GM21737 (cell line): ENCODE measurements at regions not wholly inside any gene's neighbourhood (a gene's known extent, or its start where the extent isn't known, plus 50 kb on each side); places are given as distances from the start of the nearest gene placed in this dataset.
"Not testable (repeated sequence)": the region's sequence is repeated elsewhere in the genome, so short reads cannot be mapped to it uniquely, and the experiment has no call there.

ENCODE experiments used
- ATAC-seq: cut with Tn5 transposase; IDR thresholded peaks from one replicate; pipeline ENCODE4 v1.9.1; 2021; ENCODE audit warnings: mild to moderate bottlenecking, moderate library complexity; ENCODE audit not compliant: unreplicated experiment

DNA sequence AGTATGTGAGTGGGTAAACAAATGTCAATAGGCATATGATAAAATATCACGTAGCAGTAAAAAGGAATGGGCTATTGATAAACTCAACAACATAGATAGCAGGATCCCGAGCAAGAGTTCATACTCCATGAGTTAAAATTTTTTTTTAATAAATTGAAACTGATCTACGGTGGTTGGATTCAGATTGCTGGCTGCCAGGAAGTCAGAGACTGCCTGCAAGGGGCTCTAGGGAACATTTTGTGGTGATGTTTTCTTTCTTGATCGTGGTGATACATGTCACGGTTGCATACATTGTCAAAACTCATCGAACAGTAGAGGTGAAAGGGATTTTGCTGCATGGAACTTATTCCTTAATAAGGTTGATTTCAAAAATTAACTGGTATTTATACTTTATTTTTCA lies 62.6 kb upstream of the WNT7B start:
- ATAC-seq = no peak

DNA sequence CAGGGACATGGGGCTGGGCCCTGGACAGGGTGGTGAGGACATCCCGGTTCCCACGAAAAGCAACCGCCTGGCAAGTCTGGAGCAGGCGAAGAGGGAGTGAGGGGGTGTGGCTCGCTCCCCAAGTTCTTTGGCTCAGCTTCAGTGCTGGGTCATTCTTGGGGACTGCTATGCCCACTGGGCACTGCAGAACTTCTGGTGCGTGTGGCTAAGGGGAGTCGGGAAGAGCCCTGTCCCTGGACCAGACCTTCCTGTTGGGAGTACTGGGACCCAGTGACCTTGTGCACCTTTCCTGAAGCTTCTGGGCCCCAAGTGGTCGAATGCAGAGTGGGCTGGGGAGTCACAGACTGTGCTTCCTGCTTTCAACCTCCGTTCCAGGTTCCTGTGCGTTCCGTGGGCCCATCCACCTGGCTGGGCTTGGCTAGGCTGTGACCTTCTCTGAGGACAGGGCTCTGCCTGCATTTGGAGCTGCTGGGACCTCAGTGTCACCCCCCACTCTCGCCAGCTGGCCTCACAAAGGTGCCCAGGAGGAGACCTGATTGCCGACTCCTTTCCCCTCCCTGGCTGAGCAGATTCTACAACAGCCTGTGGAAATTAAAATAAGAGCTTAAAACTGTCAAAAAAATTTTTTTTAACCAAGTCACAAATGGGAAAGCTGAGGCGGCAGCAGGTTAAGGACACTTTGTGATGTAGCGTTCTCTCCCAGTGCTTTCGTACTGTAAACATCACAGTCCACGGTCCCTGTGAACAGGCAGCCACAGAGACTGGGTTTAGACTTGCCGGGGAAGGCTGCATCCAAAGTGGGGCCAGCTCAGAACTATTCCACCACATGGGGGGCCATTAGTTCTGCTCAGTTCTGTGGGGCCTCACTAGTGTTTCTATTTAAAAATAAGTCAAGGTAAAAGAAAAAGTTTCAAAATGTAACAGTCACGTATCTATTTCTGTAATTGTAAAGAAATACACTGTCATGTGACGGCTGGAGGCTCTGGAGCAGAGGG lies 63.8 kb upstream of the WNT7B start:
- no peak for ATAC-seq

DNA sequence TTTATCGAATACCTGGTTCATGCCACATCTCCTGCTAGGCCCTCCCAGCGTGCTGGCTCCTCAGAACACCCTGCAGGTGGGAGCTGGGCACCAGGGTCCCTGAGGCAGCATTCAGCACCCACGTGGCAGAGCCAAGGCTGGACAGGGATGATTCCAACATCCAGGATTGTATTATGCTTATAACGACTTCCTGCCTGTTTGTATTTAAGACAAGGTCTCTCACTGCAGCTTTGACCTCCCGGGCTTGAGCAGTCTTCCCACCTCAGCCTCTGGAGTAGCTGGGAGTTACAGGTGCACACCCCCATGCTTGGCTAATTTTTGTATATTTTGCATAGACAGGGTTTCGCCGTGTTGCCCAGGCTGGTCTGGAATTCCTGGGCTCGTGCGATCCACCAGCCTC lies 64.7 kb upstream of the WNT7B start:
- no peak for ATAC-seq

DNA sequence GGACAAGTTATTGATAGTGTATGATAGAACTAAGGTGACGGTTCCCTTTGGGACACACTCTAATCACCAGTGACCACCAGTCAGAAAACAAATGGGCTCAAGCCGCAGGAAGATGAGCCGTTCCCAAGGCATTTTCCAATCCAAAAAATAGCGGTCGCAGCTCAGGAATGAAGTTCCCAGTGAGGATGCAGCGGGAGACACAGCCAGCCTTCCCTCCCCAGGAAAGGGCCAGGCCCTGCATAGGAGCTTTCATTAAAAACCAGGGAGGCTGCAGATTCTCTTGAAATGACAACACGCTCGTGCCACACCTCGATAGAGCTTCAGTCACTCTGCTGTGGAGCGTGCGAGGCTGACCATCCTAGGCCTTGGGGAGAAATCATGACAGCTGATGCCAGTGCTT lies 65.8 kb upstream of the WNT7B start:
- ATAC-seq = no peak

DNA sequence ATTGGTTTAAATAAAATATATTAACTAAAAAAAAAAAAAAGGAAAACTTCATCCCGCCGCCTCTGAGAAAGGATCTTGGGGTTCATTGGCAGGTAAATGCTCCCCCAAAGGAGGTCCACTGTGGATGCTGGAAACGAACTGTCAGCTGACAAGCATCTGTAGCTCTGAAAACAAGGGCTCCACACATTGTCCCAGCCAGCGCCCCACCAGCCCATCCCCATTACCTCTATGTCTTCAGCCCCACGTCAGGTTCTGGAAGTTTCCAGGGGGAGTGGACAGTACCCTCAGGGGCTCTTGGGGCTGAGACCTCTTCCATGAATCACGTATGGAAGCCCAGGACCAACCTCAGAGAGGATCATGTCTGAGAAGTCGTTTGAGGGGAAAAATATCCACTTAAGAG lies 66.4 kb upstream of the WNT7B start:
- no peak for ATAC-seq

DNA sequence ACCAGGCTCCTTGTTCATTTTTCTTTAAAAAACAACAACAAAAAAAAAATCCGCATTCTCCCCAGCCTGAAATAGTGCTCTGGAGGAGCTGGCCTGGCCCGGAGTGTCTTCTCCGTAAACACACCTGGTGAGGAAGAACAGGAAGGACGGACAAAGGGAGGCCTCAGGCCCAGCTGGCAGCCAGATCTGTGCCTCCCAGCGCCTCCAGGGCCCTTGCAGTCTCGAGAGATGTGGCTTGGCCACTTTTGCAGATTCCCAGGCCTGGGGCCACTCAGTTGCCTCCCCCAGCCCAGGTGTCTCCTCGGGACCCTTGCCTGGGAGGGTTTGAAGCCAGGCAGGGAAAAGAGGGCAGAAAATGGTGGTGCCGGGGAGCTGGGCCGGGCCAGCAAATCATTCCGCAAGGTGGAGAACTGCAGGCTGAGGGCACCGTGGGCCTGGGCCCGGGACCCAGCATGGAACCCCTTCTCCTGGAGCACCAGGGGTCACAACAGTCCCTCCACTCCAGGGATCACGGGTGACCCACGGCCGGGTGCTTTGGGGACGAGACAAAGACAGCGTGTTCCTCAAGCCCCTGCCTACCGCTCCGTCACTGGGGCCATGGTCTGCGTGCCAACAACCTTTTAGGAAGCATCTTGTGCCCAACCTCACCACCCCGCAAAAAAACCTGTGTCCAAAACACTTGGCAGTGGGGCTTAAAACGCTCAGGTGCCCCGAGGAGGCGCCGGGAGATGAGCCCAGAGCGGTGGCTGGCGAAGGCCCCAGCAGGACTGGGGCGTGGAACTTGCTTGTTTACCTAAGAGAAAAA lies 67.1 kb upstream of the WNT7B start:
- no peak for ATAC-seq

DNA sequence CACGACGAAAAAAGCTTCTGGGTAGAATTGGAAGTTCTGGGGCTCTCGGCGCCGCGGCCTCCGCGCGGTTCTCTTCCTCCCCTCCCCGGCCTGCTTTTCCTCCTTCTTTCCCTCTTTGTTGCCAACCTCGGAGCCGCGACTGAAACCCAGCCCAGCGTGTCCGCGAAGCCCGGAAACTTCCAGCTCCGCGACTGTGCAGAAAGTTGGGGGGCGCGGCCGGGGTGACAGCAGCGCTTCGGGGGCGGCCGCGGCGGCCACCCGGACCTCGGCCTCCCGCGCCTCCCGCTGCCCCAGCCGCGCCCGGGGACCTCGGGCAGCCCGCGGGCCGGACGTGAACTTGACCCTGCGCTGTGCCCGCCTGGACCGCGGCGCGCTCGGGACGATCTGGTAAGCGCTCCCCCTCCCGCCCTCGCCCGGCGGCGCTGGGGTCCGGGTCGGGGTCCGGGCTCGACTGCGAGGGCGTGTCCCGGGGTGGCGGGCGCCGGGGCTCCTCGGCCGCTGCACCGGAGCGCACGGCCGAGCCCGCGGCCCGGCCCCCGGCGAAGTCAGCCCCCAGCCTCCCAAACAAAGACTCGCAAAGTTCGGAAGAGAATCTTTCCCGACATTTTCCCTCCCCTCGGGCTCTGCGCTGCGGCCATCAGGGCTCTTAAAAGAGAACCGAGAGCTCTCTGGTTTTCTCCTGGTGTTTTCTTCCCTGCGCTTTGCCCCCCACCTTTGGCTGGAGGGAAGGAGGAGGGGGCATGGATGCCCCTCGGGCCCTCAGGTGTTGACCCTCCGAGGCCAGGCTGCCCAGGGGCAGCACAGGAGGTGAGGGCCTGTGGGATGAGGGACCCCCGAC lies 67.9 kb upstream of the WNT7B start:
- no peak for ATAC-seq

DNA sequence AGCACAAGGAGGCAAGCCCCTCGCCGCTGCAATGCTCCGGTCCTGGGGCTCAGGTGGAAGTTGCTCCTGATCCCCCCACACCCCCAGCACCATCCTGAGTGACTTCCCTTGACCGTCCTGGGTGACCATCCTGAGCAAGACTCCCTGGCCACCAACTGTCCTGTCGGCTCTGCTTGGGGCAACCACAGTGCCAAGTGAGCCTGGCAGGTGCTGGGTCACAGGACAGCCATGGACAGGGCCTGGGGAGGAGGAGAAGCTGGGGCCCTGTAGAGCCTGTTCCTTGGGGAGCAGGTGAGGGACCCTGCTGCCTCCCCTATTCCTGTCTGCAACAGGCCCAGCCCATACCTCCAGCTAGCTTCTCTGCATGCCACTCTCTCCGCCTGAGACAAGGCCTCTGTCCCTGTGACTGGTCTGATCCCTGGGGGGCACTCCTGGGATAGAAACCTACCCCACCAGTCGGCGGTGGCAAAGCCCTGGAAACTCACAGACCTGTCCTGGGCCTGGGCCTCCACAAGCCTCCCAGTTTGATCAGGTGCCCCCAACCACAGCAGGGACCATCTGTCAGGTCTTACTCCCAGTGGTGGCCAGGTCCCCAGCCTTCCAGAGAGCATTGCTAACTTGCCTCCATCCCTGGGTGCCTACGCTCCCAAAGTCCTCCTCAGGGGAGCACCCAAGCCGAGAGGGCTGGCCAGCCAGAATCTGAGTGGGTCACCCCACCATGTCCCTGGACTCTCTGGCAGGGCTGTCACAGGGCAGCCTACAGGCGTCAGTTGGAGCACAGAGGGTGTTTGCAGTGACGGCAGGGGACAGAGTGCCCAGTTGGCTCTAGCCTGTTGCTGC lies 68.7 kb upstream of the WNT7B start:
- ATAC-seq = no peak

DNA sequence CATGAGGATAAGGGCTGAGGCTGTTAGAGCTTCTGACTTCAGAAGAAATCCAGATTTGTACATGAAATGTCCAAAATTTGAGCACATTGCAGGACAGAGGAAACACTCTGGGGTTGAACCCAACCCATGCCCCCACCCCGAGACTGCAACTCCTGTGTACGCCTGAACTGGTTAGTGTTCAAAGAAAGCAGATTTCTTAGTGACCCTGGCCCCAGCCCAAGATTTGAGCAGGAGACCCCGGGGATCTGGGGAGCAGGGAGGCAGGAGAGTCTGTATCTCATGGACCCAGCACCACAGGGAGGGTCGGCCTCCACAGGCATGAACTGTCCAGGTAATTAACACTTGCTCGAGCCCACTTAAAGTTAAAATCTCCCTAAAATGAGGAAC lies 69.3 kb upstream of the WNT7B start:
- ATAC-seq = no peak

DNA sequence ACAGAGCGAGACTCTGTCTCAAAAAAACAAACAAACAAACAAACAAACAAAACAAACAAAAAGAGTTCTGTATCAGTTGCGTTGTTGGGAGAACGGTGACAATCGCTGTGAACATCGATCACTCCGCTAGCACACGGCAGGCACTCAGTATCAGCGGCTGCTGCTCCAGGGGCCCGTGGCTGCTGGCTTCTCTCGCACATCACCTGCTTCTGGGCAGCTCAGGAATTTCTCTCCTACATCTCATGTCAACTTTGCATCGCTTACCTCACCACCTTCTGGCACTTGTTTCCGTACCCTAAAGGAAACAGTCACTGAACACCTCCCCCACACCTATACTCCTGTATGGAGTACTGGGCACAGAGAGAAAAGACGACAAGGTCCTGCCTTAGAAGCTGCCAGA lies 70.3 kb upstream of the WNT7B start:
- ATAC-seq = no peak

DNA sequence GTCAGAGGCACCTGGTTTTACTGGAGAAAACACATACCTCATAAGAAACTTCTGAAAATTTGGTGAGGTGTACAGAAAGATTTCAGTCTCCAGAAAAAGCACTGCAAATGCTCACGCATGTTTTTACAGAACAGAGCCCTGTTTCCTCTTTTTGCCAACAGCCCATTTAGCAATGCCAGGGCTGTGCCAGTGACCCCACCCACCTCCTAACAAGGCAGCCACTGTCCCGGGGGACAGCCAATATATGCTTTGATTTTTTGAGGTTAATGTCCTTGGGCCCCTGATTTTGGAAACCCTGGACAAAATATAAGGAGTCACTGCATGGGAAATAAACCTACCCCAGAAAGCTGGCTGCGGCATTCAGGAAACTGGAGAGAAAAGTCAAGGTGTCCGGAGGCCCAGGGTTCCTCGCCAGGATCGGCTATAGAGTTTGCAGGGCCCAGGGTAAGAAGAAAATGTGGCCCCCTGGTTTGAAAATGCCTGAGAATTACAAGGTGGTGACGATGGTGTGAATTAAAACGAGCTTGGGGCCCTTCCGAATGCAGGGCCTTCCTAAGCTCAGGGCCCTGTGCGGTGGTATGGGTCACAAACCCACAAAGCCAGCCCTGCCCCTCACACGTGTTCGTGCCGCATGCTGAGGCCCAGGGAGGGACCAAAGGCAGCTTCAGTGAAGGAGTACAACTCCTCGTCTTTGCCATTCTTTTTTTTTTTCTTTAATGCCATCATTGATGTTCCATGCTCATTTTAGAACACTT lies 71.1 kb upstream of the WNT7B start:
- no peak for ATAC-seq

DNA sequence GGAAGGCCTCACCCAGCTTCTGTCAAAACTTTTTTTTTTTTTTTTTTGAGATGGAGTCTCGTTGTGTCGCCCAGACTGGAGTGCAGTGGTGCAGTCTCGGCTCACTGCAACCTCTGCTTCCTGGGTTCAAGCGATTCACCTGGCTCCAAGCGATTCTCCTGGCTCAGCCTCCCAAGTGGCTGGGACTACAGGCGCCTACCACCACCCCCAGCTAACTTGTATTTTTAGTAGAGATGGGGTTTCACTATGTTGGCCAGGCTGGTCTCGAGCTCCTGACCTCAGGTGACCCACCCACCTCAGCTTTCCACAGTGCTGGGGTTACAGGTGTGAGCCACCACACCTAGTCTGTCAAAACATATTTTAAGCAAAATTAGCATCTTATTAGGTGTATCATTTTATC lies 71.7 kb upstream of the WNT7B start:
- not testable (repeated sequence) for ATAC-seq

DNA sequence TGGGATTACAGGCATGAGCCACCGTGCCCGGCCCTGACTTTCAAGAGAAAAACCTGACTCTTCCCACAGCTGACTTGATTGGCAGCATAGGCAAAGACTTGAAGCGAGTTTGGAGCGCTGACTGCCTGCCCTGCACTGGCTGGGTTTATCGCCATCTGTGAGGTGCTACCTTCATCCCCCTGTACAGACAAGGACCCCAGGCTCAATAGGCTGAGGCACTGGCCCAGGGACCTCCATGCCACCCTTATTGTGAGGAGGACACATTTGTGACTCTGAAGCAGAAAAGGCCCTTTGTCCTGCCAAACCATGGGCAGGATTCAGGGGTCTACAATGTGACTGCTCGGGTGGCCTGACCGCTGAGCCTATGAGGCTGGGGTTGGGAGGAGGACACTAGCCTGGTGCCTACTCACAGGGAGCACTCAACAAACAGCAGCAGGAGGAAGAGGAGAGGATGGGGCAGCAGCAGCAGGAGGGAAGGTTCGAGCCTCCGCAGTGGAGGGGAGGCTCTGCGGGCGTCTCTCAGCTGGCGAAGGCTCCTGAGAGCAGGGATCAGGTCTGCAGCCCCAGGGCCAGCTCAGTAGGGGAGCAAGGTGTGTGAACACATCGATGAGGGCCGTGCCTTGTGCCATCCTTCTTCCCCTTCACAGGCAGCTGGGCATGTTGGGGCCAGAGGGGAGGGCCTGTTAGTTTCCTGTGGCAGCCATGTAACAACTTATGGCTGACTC lies 72.9 kb upstream of the WNT7B start:
- no peak for ATAC-seq

DNA sequence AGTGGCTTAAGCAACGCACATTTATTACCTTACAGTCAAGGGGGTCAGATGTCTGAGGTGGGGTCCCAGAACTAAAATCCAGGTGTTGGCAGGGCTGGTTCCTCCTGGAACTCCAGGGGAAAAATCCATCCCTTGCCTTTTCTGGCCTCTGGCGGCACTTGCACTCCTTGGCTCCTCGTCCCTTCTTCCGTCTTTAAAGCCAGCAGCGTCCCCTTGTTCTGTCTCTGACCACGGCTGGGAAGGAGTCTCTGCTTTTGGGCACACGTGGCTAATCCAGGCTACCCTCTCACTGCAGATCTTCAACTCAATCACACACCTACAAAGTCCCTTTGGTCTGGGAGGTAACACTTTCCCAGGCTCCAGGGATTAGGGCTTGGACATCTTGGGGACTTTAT lies 73.5 kb upstream of the WNT7B start:
- ATAC-seq = no peak

DNA sequence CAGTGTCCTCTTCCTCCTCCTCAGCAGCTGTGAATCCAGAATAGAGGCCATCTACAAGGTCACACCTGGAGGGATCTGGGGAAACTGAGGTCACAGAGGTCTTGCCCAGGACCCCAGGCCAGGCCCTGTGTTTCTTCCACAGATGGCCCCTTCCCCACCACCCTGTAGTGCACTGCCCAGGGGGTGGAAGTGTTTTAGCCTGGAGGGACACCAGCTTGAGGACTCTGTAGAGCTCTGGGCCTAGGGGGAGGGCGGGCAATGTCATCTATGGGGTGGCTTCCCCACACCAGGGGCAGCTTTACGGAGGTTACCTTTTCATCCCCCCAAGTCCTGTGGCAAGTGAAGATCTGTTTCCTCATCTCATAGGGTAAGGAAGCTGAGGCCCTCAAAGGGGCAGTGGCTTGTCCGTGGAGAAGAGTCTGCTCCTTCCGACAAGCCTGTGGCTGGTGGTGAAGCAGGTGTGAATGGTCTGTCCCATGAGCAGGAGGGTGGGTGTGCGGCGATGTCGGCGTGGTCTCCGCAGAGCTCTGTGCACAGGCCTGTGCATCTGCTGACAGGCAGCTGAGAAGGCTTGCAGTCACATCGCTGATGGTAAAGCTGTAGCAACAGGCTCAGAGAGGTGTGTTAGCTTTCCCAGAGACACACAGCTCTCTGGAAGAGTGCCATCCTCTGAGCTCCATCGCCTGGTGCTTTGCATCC lies 74.1 kb upstream of the WNT7B start:
- no peak for ATAC-seq

DNA sequence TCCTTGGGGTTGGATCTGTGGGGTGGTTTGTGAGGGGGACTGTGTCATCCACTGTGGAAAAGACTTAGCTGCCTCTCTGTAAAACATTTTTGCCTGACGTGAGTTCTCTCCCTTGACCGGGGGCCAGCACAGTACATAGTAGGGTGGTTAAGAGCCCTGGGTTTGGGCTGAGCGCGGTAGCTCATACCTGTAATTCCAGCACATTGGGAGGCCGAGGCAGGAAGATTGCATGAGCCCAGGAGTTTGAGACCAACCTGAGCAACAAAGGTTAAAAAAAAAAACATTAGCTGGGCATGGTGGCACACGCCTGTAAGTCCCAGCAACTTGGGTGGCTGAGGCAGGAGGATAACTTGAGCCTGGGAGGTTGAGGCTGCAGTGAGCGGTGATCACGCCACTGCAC lies 74.7 kb upstream of the WNT7B start:
- ATAC-seq = no peak

DNA sequence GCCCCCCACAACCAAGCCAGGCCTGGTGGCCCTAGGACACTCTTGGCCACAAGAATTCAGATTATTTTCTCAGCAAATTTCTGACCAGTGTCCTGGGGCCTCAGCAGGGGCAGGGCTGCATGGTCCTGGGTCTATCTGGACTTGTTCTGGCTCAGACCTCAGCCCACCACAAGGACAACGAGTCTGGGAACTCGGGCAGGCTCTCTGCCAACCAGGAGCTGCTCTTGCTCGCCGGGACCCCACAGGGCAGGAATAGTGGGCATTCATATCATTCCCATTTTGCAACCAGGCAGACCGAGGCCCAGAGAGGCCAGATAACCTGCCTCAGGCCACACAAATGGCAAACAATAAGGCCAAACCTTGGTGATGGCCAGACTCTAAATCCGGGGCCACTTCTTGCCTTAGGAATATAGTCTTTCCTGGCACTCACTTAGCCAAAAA lies 75.4 kb upstream of the WNT7B start:
- no peak for ATAC-seq
